ENCODE measurements at regions not wholly inside any gene's neighbourhood (a gene's known extent, or its start where the extent isn't known, plus 50 kb on each side); places are given as distances from the start of the nearest gene placed in this dataset.

DNA sequence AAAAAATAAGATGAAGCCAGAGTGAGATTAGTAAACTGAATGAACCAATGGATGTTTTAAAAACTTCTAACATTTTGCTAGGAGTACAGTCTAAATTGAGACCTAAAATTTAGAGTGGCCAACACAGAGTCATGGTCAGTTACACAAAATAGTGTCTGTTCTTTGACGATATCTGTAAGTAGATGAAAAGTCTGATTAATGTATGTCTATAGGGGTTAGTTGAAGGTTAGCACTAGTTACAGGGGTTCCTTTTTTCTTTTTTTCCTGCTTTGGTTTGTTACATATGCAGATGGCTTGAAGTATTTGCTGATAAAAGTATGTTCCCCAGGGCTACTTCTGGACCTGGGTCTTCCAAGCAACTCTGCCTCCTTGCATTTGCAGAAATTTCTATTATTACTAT lies 90.1 kb upstream of the MTPN start:
- no peaks in the 10 kb centered on the region for H3K36me3 ChIP-seq (ENCODE audit: insufficient read depth, low read length)
- H4K20me1 ChIP-seq (ENCODE audit: insufficient read depth, low read length, poor library complexity, severe bottlenecking) = no peaks in the 10 kb centered on the region
- TF ChIP-seq EZH2phosphoT487 (IDR thresholded peaks at IDR 0.05; ENCODE audit: borderline replicate concordance) (no peak), CTCF (conservative IDR thresholded peaks at IDR 0.05; ENCODE audit: low read length) (no peak)
- H3K27me3 ChIP-seq (ENCODE audit: insufficient read depth, low read length, poor library complexity, severe bottlenecking) = no peaks in the 10 kb centered on the region
- no peaks in the 10 kb centered on the region for H3K4me1 ChIP-seq (ENCODE audit: insufficient read depth, low read length, poor library complexity, severe bottlenecking)
- H3K9me3 ChIP-seq (ENCODE audit: insufficient read depth, low read depth, low read length) = no peaks in the 10 kb centered on the region
- no peaks in the 10 kb centered on the region for H3F3A ChIP-seq (ENCODE audit: low read depth)
- no peak overlapping the region for H3K4me2 ChIP-seq (ENCODE audit: low read depth, low read length, poor library complexity, severe bottlenecking)
- H2AFZ ChIP-seq (ENCODE audit: low read length) = no peak overlapping the region
- no peaks in the 10 kb centered on the region for H3K9me2 ChIP-seq (replicated peaks; ENCODE audit: low read depth, low read length)
- no peak overlapping the region for H3K4me3 ChIP-seq (ENCODE audit: low read length, poor library complexity, severe bottlenecking)
- H3K79me2 ChIP-seq (ENCODE audit: insufficient read depth, low read length) = no peaks in the 10 kb centered on the region
- no peak overlapping the region for H3K9ac ChIP-seq (ENCODE audit: low read depth, low read length, poor library complexity, severe bottlenecking)

- Histone ChIP-seq H3K4me3 (ENCODE audit: low read length, poor library complexity, severe bottlenecking) (no peak overlapping the region), H3F3A (ENCODE audit: low read depth) (no peaks in the 10 kb centered on the region), H3K4me2 (ENCODE audit: low read depth, low read length, poor library complexity, severe bottlenecking) (no peak overlapping the region), H3K27me3 (ENCODE audit: insufficient read depth, low read length, poor library complexity, severe bottlenecking) (no peaks in the 10 kb centered on the region), H4K20me1 (ENCODE audit: insufficient read depth, low read length, poor library complexity, severe bottlenecking) (no peaks in the 10 kb centered on the region), H3K79me2 (ENCODE audit: insufficient read depth, low read length) (no peaks in the 10 kb centered on the region), H3K9me2 (replicated peaks; ENCODE audit: low read depth, low read length) (no peaks in the 10 kb centered on the region), H3K36me3 (ENCODE audit: insufficient read depth, low read length) (no peaks in the 10 kb centered on the region), H3K4me1 (ENCODE audit: insufficient read depth, low read length, poor library complexity, severe bottlenecking) (no peaks in the 10 kb centered on the region), H3K9ac (ENCODE audit: low read depth, low read length, poor library complexity, severe bottlenecking) (no peak overlapping the region), H3K9me3 (ENCODE audit: insufficient read depth, low read depth, low read length) (no peaks in the 10 kb centered on the region), H2AFZ (ENCODE audit: low read length) (no peak overlapping the region)
- TF ChIP-seq EZH2phosphoT487 (IDR thresholded peaks at IDR 0.05; ENCODE audit: borderline replicate concordance) = no peak
- TF ChIP-seq CTCF (conservative IDR thresholded peaks at IDR 0.05; ENCODE audit: low read length) = no peak
Observed at GRCh38 chr7:136066304-136067143, 89.4 kb upstream of the MTPN start.

- no peak overlapping the region for H3K4me3 ChIP-seq (ENCODE audit: low read length, poor library complexity, severe bottlenecking)
- H3K9me3 ChIP-seq (ENCODE audit: insufficient read depth, low read depth, low read length) = no peaks in the 10 kb centered on the region
- no peaks in the 10 kb centered on the region for H3K36me3 ChIP-seq (ENCODE audit: insufficient read depth, low read length)
- no peak overlapping the region for H3K4me2 ChIP-seq (ENCODE audit: low read depth, low read length, poor library complexity, severe bottlenecking)
- H4K20me1 ChIP-seq (ENCODE audit: insufficient read depth, low read length, poor library complexity, severe bottlenecking) = no peaks in the 10 kb centered on the region
- no peak overlapping the region for H2AFZ ChIP-seq (ENCODE audit: low read length)
- no peaks in the 10 kb centered on the region for H3K79me2 ChIP-seq (ENCODE audit: insufficient read depth, low read length)
- no peaks in the 10 kb centered on the region for H3F3A ChIP-seq (ENCODE audit: low read depth)
- H3K4me1 ChIP-seq (ENCODE audit: insufficient read depth, low read length, poor library complexity, severe bottlenecking) = no peaks in the 10 kb centered on the region
- TF ChIP-seq CTCF (conservative IDR thresholded peaks at IDR 0.05; ENCODE audit: low read length) = no peak
- TF ChIP-seq EZH2phosphoT487 (IDR thresholded peaks at IDR 0.05; ENCODE audit: borderline replicate concordance) = no peak
- H3K9me2 ChIP-seq (replicated peaks; ENCODE audit: low read depth, low read length) = no peaks in the 10 kb centered on the region
- H3K27me3 ChIP-seq (ENCODE audit: insufficient read depth, low read length, poor library complexity, severe bottlenecking) = no peaks in the 10 kb centered on the region
- no peak overlapping the region for H3K9ac ChIP-seq (ENCODE audit: low read depth, low read length, poor library complexity, severe bottlenecking)
Observed at GRCh38 chr7:136064627-136065237, 87.6 kb upstream of the MTPN start.

Data from Loucy (cell line).